Endometrial microvascular endothelial cells (primary cell): ENCODE measurements at regions not wholly inside any gene's neighbourhood (a gene's known extent, or its start where the extent isn't known, plus 50 kb on each side); places are given as distances from the start of the nearest gene placed in this dataset.

Experiments
- in situ Hi-C: cut with HindIII; loops from 2 replicates; pipeline ENCODE4 v1.10.0; 2017; ENCODE audit warnings: low sequenced_read_pairs, low pct_unique_long_range_greater_than_20kb; ENCODE audit errors: inconsistent ontology term

DNA sequence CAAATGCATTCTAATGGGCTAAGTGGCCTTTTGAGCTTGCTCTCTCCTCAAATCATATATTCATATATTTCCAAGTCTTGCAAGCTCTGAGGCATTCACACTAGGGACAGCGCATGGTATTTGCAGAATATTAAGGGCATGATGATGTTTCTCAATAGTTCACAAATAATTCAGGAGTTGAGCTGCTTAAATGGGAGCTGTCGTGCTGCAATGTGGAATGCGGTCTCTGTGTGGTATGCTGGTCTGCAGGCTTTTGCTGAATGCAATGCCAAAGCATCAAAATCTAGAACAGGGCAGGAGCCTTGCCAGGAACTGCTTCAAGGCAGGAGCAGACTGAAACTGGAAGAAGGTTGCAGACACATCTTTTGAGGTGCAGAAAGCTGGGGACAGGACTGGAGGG is 1060.0 kb downstream of the TBC1D22A start:
- in situ Hi-C loops, result no loop called here

DNA sequence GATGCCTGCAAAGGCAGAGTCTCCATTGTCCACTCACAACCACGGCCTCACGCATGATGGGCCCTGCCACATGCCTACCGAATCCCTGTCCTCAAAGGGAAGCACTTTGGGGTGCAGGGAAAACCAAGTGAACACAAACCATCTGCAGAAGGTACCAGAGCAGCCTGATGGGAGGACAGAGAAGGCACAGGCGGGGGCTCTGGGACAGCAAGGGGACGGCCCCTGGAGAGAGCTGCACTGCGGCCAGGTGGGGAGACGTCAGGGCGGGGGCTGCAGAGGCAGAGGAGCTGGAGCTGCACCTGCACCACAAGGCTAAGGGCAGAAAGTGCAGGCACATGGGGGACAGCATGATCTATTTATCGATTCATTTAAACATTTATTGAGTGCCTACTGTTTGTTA is 1056.0 kb downstream of the TBC1D22A start:
- in situ Hi-C loops, result no loop called here

DNA sequence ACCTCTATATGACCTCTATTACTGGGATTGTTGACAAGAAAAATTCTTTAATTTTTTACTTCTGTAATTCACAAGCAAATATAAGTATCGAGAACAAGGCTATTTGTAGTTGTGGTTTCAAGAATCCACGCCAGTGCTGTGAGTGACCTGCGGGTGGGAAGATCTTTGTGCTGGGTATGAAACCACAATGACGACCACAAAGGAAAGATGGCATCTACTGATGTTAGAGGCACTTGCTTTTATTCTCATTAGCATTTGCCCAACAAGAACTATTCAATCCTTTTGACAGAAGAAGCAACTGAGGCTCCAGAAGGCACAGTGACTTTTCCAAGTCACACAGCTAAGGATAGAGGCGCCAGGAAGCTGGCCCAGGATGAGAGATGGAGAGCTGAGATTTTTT is 1054.9 kb downstream of the TBC1D22A start:
- in situ Hi-C loops, result no loop called here

DNA sequence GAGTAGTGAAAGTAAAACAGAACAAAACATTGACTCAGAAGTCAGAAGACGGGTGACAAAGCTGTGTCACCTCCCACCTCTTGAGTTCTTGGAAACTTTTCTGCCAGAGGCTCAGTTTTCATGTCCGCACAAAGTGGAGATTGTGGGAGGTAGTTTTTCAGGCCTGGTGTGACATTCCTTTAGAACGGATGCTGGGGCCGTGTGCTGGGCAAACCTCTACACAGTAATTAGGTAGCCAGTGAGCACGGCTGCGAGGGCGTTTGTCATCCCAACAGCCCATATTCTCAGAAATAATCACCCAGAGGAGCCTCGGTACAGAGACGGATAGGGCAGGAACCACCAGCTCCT is 1054.4 kb downstream of the TBC1D22A start:
- in situ Hi-C loops, result no loop called here

DNA sequence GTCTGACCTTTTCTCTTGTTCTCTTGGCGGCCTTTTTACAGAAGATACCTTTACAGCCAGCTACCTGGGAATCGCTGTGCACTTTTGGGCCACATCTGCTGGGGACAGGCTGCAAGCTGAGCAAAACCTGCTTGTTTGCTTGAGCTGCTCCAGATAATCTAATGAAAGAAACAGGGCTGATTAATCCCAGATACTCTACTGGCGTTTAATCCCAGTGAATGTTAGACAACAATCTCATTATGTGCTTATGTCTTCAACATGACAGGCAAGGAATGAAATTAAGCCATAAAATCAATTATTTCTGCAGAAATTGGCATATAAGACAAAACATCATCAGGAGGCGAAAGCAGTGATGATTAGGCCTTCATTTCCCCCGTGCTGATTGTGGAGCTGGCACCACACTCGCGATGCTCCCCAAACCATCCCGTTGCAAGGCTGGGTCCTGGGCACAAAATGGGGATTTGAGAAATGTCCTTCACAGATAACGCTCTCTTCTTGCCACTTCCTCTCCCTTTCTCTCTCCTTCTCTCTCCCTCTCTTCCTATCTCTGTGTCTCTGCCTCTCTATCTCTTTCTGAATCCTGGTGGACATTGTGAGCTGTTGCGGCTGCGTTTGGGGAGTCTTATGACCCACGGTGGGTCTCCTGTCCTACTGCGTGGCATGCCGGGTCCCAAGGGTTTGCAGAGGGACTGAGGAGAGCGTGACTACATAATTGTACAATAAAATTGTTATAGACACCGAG is 1053.8 kb downstream of the TBC1D22A start:
- in situ Hi-C loops, result no loop called here

DNA sequence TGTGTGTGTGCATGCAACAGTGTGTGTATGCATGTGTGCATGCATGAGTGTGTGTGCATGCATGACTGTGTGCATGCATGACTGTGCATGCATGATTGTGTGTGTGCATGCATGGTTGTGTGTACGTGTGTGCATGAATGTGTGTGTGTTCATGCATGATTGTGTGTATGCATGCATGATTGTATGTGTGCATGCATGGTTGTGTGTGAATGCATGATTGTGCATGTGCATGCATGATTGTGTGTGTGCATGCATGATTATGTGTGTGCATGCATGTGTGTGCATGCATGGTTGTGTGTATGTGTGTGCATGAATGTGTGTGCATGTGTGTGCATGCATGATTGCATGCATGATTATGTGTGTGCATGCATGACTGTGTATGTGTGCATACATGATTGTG is 1052.0 kb downstream of the TBC1D22A start:
- in situ Hi-C loops, result no loop called here

DNA sequence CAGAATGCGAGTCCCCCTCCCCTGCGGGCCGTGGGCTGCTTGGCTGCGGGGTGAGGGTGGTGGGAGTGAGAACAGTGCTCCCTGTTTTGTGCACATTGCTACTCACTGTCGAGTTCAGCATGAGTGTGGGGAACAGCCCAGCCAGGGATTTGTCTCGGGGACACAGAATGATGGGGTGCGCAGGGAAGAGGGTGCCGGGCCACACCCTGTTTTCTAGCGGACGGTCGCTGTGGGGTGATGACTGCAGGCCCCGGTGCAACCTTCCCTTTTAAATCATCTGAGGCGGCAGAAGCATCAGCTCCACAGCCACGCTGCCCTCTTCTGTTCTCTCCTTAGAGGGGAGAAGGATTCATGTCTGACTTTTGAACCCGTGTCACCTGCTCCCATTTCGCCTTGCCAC is 1051.2 kb downstream of the TBC1D22A start:
- in situ Hi-C loops, result no loop called here

DNA sequence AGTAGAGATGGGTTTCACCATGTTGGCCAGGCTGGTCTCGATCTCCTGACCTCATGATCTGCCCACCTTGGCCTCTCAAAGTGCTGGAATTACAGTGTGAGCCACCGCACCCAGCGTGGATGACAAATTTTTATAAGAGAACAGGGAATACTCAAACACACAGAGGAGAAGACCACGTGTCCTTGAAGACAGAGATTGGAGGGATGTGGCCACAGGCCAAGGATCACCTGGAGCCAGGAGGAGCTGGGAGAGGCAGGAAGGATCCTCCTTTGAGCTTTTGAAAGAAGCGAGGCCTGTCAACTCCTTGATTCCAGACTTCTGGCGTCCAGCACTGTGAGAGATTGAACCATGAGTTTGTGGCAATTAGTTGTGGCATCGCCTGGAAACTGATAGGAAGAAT is 1049.5 kb downstream of the TBC1D22A start:
- in situ Hi-C loops, result no loop called here

DNA sequence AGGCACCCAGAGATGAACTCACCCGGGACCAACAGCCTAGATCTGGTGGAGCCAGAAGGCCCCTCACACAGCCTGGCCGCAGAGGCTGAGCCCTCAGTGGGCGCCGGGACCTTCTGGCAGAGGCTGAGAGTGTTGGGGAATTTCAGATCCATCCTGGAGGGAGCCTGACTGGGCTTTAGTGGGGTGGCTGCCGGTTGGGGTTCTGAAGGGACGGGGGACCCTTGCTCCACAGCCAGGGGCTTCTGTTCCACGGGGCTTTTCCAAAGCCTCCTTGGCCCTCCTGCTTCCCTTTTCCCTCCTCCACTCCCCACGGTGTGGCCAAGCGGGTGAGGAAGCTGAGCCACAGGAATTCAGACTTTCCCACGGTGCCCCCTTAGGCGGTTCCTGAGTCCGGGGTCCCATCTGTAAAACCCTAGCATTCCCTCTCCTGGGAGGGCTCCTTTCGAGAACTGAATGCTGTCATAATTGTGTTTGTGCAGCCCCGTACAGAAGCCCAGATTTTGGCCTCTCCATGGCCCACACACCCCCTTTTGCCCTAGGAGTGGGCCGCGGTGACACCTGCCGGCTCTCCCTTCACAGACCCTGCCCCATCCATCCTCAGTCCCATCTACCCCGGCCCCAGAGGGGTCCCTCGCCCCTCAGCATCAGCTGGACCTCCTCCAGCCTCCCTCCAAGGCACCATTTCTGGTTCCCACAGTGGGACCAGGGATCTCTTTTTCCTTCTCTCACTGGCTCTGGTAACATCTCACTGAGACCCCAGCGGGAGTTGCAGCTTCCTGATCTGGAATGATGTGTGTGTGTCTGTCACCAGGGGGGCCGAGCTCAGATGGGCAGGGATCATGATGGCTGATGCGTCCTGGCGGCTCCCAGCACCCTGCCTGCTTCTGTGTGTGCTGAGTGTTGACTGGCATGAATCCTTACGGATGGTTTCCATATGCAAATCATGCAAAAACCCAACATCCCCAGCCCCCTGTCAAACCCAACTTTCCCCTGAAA is 1048.4 kb downstream of the TBC1D22A start:
- in situ Hi-C loops, result no loop called here

DNA sequence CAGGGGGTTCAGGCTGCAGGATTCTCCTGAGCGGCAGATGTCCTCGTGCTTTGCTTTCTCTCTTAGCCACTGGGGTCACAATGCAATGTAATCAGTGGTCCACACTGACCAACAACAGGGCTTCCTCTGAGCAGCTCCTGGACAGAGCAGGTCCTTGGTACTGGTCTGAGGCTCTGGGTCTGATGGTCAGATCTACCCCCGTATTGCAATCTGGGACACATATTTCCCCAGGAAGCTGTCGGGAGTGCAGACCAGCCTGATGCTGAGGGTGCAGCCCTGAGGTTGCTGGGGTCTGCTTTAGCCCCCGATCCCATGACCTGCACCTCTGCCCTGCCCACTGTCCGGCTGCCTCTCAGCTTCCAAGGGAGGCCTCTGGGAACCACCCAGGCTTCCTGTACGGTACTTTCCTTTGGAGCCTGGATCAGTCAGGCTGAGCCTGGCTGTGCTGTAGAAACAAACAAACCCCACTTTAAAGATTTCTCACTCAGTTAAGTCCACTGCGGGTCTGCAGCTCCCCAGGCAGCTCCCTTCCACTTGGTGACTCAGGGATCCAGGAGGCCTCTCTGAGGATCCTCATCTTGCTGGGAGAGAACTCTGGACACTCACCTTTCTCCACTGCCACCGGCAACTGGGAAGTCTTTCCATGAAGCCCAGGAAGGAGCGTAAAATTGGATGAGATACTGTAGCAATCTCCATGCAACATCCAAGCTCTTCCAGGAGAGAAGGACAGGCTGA is 1046.6 kb downstream of the TBC1D22A start:
- in situ Hi-C loops, result no loop called here

DNA sequence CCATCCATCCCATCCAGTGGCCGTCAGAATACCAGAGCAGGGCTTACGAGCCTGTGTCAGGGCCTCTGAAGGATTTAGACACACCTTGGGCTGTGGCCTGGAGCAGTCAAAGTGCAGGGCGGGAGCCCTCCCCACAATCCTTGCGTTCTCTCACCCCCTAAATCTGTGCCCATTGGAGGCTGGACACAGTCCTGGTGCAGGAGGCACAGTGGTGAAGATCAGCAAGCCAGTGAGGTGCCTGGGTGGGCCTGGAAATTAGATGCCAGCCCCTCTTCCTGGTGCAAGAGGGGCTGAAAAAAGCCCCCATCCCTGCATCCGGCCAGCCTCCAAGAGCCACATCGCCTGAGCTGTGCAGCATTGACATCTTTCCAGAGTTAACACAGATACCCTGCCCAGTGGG is 1045.8 kb downstream of the TBC1D22A start:
- in situ Hi-C loops, result no loop called here

DNA sequence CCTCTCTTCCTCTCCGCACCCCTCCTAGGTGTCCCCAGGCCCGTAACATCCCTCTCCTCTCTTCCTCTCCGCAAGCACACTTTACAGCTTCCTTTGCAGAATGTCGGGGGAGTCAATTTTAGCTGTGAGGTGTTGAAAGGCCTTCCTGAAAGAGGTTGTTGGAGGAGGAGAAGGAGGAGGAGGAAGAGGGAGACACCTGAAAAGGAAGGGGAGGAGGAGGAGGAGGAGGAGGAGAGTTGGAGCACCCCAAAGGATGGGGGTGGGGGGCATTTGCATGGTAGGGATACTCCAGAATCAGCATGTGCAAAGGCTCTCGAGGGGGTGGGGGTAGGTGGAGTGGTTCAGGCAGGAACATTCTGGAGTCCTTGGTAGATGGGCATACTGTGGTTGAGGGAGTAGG is 1045.1 kb downstream of the TBC1D22A start:
- in situ Hi-C loops, result no loop called here

DNA sequence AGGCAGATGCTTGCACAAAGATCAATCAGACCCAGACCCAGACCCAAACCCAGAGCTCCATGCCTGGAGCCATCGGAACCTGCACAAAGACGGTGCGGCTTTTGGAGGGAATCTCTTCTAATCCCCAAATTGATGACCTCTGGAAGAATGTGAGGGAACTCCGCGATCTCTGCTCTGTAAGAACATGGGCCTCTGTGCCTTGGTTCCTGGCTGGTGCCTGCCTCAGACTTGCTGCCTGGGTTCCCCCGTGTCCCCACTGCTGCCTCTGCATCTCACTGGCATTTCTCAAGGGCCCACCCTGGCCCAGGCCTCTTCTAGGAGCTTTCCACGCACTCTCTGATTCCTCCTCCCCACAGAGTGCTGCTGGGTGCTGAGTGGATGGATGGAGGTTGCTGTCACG is 1044.4 kb downstream of the TBC1D22A start:
- in situ Hi-C loops, result no loop called here

DNA sequence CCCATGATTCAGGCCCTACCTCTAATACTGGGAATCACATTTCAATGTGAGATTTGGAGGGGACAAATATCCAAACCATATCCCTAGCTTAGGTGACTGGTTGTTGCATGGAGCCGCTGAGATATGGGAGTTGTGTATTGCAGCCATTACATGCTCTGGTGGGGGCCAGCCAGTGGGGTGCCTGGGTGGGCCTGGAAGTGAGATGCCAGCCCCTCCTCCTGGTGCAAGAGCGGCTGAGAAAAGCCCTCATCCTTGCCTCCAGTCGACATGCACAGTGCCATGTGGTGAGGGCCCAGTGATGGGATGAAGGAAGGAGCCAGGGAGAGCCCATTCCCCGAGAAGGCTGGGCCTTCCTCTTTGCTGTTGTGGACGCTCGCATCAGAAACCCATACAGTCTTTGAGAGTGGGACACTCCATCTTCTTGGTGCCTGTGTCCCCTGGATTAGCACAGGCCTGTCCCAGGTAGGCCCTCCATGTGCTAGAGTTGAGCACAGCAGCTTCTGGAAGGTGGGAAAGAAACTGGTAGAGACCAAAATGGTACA is 1043.0 kb downstream of the TBC1D22A start:
- in situ Hi-C loops, result no loop called here

DNA sequence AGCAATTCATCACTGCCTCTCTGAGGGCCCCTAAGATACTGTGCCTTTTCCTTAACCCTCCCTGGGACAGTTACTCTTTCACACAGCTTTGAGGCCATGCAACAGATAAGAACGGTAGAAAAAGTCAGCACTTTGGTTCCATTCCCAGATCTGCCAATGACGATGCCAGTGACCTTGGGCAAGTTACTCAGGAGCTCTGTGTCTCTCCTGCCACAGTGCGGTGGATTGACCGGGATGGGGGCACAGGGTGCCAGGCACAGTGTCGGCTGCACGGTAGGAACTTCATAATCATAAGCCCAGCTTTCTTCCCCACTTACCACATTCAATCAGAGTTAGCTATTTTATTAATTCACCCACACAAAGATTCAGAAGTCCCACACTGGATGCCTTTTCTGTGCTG is 1041.8 kb downstream of the TBC1D22A start:
- in situ Hi-C loops, result no loop called here

DNA sequence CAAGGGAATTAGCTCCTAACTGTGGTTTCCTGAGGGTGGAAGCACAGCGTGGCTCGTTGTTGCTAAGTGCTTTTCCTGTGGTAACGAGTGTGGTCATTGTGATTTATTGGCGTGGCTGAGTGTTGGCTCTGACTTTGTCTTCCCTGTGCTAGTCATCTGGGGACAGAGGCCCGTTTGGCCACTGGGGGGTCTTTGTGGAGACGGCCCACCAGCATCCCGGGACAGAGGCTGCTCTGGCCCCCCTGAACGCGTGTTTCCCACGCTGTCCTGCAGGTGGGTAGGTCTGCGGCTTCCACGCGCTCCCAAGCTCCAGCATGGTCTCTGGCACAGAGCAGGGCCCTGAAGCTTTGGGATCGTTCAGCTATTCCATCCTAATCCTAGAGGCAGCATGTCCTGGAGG is 1040.0 kb downstream of the TBC1D22A start:
- in situ Hi-C loops, result no loop called here

DNA sequence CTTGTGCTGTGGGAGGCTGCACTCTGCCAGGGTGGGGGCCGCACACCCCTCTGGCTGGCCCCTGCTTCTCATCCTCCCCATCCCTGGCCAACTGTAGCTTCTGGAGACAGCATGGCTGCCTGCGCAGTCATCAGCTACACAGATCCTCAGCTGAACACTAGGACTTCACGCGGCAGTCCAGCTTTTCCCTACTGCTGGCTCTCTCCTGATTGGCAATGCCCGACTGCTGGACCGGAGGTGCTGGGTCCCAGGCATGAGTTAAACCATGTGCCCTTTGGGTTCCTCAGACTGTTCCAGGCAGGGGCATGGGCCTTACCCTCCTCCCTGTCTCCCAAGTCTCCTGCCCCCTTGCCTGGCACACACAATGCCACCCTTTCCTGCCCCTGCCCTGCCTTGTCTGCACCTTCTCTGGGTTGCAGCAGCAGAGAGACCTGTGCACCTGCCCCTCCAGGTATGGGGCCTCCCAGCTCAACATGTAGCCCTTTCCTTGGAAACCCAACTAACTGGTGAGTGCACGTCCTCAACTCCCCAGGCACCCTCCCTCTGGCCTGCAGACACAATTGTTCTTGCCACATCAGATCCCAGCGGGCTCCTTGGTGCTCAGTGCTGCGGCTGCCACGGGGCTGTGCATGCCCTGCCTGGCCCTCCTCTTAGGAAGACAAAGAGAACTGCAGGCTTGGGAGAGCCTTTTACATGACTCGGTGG is 1039.2 kb downstream of the TBC1D22A start:
- in situ Hi-C loops, result no loop called here

DNA sequence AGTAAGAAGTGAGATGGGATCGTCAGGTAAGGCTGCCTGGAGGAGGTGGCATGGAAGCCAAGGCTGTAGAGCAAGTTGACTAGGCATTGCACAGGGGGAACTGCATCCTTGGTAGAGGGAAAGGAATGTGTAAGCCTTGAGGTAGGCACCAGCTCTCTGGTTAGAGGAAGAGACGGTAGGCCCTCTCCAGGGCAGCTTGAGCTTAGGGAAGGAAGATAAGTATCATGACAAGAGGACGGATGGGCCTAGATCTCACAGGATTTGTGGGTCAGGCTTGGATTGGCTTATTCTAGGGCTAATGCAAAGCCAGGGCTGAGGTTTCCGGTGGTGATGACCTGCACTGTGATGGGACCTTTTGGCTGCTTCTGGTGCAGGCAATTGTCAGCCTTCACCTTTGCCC is 1035.8 kb downstream of the TBC1D22A start:
- in situ Hi-C loops, result no loop called here
